ENCODE measurements at regions not wholly inside any gene's neighbourhood (a gene's known extent, or its start where the extent isn't known, plus 50 kb on each side); places are given as distances from the start of the nearest gene placed in this dataset.
"Not testable (repeated sequence)": the region's sequence is repeated elsewhere in the genome, so short reads cannot be mapped to it uniquely, and the experiment has no call there.

DNA sequence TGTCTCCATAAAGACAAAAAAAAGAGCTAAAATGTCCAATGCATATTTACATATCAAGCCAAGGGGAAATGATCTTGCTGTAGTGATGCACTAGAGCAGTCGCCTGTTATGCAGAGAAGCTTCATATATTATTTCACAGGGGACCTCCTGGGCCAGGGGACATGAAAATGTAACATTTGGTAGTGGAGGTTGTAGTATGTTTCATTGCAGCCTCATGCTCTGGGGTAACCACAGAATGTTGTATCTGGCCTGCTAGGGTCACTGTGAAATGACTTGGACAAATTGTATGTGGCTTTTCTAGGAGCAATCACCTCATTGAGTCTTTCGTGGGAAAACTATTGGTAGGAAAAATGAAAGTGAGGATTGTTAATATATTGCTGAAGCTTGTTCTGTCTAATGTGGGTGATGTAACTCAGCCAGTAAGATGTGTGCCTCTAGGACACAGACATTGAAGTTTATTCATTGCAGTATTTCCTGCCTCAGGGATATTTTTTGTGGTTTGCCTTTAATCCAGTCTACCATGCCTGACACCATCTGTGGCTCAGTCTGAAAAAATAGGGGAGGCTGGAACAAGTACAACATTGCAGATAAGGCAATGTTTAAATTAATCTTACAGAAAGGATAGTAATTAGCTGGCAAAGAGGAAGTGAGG, 430.8 kb upstream of the TNC start:
- no peak for DNase-seq (ENCODE audit: extremely low read depth in 1 of 11, low read depth in 9 of 11, low spot score in 4 of 11)

- peak in 1 of 11 donors; percentile 3 for DNase-seq (ENCODE audit: extremely low read depth in 1 of 11, low read depth in 9 of 11, low spot score in 4 of 11)
Observed at GRCh38 chr9:115551396-115551795, 433.4 kb upstream of the TNC start.

DNA sequence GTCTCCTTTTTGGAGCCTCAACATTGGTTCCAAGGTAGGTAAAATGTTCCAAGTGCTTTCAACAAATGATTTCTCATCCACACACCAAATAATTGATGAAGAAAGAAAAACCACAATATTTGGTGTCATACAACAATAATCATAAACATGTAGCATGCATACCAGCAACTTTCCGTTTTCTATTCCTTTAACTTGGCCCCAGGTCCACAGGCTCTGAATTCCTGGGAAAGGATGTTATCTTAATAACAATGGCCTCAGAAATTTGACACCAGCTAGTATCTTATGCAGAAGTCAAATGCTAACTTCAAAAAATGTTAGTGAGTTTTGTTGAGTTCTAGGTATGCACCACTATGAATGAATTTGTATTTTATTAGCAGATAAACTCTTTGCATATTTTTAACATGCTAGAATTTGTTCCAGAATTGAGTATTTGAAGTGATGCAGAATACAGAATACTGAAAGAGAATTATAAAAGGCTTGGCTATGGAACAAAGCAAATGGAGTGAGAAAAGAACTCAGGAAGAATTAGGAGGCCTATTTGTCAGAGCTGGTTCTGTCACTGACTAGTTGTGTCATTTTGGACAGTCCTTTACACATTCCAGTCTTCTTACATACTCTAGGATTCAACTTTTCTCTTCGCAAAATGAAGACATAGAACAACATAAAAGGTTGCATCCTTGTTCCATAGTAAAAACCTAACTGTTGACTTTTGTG, 435.3 kb upstream of the TNC start:
- DNase-seq (ENCODE audit: extremely low read depth in 1 of 11, low read depth in 9 of 11, low spot score in 4 of 11): no peak

GRCh38 chr9:115556432-115556831, 438.5 kb upstream of the TNC start:
- no peak for DNase-seq (ENCODE audit: extremely low read depth in 1 of 11, low read depth in 9 of 11, low spot score in 4 of 11)

- DNase-seq (ENCODE audit: extremely low read depth in 1 of 11, low read depth in 9 of 11, low spot score in 4 of 11): no peak
Observed at GRCh38 chr9:115575147-115575546, 457.2 kb upstream of the TNC start.

DNA sequence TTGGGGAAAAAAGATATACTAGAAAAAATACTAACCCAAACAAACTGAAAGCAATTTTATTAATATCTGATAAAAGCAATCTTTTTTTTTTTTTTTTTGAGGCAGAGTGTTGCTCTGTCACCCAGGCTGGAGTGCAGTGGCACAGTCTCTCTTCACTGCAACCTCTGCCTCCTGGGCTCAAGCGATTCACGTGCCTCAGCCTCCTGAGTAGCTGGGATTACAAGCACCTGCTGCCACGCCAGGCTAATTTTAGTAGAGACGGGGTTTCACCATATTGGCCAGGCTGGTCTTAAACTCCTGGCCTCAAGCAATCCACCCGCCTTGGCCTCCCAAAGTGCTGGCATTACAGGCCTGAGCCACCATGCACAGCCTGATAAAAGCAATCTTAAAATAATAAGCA, 467.5 kb upstream of the TNC start:
- not testable (repeated sequence) for DNase-seq (ENCODE audit: extremely low read depth in 1 of 11, low read depth in 9 of 11, low spot score in 4 of 11)

- no peak for DNase-seq (ENCODE audit: extremely low read depth in 1 of 11, low read depth in 9 of 11, low spot score in 4 of 11)
Observed at GRCh38 chr9:115587310-115587709, 469.4 kb upstream of the TNC start.

DNA sequence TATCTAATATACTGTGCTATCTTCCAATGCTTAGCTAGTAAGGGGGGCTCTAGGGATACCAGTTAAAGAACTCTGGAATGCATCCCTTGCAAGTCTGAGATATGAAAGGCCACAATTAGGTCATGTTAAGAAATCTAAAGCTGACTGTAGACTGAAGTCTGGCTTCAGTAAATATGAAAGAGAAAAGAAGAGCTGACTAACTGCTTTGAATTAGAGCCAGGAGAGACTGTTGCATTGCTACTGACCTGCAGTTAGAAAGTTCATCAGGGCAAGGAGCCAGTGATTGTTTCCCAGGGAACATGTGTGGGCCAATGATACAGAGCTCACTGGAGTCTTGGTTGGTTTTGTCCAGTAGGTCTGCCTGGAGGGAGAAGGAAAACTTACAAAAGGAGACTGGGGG, 472.1 kb upstream of the TNC start:
- DNase-seq (ENCODE audit: extremely low read depth in 1 of 11, low read depth in 9 of 11, low spot score in 4 of 11): no peak

DNA sequence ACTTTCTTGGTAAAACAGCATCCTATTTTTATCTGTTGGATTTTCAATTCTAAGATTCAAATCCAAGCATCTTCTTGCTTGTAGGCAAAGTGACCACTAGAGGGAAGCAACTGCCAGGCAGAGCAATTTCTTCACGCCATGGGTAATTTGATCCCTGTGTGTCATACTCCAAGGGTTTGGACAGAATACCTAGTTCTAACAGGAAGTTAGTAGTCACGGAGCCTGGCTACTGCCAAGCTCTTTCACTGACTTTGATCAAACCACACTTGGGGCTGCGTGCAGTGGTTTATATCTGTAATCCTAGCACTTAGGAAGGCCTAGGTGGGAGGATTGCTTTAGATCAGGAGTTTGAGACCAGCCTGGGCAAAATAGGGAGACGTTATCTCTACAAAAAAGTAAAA, 473.6 kb upstream of the TNC start:
- DNase-seq (ENCODE audit: extremely low read depth in 1 of 11, low read depth in 9 of 11, low spot score in 4 of 11): peak; percentile 58 to 88 (median 75)

- peak in 10 of 11 donors; percentile 18 to 46 (median 38) for DNase-seq (ENCODE audit: extremely low read depth in 1 of 11, low read depth in 9 of 11, low spot score in 4 of 11)
Observed at GRCh38 chr9:115593587-115594091, 475.7 kb upstream of the TNC start.

- no peak for DNase-seq (ENCODE audit: extremely low read depth in 1 of 11, low read depth in 9 of 11, low spot score in 4 of 11)
Observed at GRCh38 chr9:115594557-115594956, 476.6 kb upstream of the TNC start.

DNA sequence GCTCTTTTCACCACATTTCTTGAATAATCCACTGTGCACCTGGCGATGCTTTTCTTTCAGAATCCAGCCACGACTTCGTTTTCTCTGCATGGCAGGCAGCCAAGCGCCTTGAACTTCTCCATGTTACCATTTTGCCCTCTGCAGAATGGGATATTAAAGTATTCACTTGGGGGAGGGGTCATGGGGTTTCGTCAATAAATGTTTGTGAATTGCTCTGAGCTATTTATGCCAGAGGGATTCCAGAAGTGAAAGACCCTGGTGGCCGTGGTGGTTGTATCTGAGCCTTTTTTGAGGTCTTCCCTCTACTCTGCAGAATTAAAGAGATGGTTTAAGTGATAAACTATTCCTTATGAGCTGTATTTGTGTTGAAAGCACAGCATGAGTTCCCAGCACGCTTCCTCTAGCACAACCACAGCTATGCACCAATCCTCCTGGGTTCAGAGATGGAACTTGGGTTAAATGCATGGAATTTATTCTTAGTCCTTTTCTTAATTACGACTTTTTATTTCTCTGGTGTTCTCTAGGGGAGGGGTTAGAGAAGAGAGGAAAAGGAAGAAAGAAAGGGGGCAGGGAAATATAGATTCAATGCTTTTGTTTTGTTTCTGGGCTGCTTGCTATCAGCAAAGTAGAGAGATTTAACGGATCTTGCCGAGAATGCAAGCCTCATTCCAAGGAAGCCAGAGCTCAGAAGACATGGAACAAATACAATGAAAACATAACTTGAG, 478.2 kb upstream of the TNC start:
- no peak for DNase-seq (ENCODE audit: extremely low read depth in 1 of 11, low read depth in 9 of 11, low spot score in 4 of 11)

GRCh38 chr9:115596746-115597080, 478.8 kb upstream of the TNC start:
- DNase-seq (ENCODE audit: extremely low read depth in 1 of 11, low read depth in 9 of 11, low spot score in 4 of 11): no peak

- no peak for DNase-seq (ENCODE audit: extremely low read depth in 1 of 11, low read depth in 9 of 11, low spot score in 4 of 11)
Observed at GRCh38 chr9:115597330-115597895, 479.5 kb upstream of the TNC start.

- DNase-seq (ENCODE audit: extremely low read depth in 1 of 11, low read depth in 9 of 11, low spot score in 4 of 11): no peak
Observed at GRCh38 chr9:115598751-115599150, 480.8 kb upstream of the TNC start.

DNA sequence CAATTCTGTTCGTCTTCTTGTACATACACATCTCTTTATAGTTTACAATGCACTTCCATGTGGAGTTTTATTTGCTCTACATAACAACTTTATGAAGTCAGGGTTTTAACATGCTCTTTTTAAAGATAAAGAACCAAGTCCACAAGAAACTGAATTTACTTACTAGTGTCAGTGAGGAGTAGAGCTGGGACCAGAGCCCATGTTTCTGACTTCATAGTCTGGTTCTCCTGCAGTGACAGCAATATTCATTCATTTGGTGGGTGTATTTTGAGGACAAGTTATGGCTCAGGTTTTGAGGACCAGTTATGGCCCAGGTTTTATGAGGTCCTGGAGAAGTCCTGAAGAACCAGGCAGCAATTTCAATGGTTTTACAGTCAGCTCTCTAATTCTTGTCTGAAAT, 481.9 kb upstream of the TNC start:
- DNase-seq (ENCODE audit: extremely low read depth in 1 of 11, low read depth in 9 of 11, low spot score in 4 of 11): no peak

- no peak for DNase-seq (ENCODE audit: extremely low read depth in 1 of 11, low read depth in 9 of 11, low spot score in 4 of 11)
Observed at GRCh38 chr9:115601434-115601833, 483.5 kb upstream of the TNC start.

GRCh38 chr9:115604831-115605483, 487.0 kb upstream of the TNC start:
- DNase-seq (ENCODE audit: extremely low read depth in 1 of 11, low read depth in 9 of 11, low spot score in 4 of 11): no peak

GRCh38 chr9:115606838-115607237, 488.9 kb upstream of the TNC start:
- DNase-seq (ENCODE audit: extremely low read depth in 1 of 11, low read depth in 9 of 11, low spot score in 4 of 11): no peak
